DOHH2 (cell line): ENCODE measurements at regions not wholly inside any gene's neighbourhood (a gene's known extent, or its start where the extent isn't known, plus 50 kb on each side); places are given as distances from the start of the nearest gene placed in this dataset.
"Not testable (repeated sequence)": the region's sequence is repeated elsewhere in the genome, so short reads cannot be mapped to it uniquely, and the experiment has no call there.

ENCODE experiments used
- EZH2phosphoT487 ChIP-seq: fragments of 200-600 bp; sonication (generic); IDR thresholded peaks from 2 replicates; pipeline ENCODE4 v1.6.1; 2017; ENCODE audit warnings: borderline replicate concordance, mild to moderate bottlenecking, antibody characterized with exemption, low read length, moderate library complexity, mixed read lengths
- TF ChIP-seq, protein P1 (sequence below): fragments of 200-600 bp; sonication (generic); IDR thresholded peaks from one replicate; pipeline ENCODE4 v1.5.1; 2014; ENCODE audit warnings: antibody characterized with exemption, mild to moderate bottlenecking, low read depth, low read length; ENCODE audit not compliant: poor library complexity, severe bottlenecking

DNA sequence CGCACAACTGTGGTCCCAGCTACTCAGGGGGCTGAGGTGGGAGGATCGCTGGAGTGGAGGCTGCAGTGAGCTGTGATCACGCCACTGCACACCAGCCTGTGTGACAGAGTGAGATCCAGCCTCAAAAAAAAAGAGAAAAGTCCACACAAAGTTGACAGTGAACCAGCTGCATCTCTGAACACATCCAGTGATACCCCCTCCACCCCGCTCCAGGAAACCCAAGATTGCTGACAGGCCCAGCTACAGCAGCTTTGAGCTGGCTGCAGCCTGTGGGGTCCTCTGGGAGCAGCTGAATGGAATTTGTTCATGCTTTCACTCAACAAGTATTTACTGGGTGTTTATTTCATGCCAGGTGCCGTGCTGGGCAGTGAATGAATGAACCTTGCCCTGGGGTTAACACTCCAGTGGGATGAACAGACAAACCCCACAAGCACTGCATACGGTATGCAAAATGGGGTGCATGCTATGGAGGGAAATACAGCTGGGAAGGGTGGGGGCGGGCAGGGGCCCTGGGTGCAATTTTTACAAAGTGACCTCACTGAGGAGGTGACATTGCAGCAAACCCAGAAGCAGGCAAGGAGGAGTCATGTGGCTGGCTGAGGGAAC is 170.9 kb downstream of the GOSR1 start:
- TF ChIP-seq, protein P1, sequence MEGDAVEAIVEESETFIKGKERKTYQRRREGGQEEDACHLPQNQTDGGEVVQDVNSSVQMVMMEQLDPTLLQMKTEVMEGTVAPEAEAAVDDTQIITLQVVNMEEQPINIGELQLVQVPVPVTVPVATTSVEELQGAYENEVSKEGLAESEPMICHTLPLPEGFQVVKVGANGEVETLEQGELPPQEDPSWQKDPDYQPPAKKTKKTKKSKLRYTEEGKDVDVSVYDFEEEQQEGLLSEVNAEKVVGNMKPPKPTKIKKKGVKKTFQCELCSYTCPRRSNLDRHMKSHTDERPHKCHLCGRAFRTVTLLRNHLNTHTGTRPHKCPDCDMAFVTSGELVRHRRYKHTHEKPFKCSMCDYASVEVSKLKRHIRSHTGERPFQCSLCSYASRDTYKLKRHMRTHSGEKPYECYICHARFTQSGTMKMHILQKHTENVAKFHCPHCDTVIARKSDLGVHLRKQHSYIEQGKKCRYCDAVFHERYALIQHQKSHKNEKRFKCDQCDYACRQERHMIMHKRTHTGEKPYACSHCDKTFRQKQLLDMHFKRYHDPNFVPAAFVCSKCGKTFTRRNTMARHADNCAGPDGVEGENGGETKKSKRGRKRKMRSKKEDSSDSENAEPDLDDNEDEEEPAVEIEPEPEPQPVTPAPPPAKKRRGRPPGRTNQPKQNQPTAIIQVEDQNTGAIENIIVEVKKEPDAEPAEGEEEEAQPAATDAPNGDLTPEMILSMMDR = not testable (repeated sequence)
- TF ChIP-seq EZH2phosphoT487 = not testable (repeated sequence)
